Breast epithelium (tissue), 4 donors: ENCODE measurements at regions not wholly inside any gene's neighbourhood (a gene's known extent, or its start where the extent isn't known, plus 50 kb on each side); places are given as distances from the start of the nearest gene placed in this dataset.

Experiments used
- DNase-seq, 2 donors: peaks; one replicate each; pipeline ENCODE4 v3.0.0-alpha.2; 2019; ENCODE audit warnings: low spot score in 2 of 2
- H3K27ac ChIP-seq, 2 donors: fragments of 200-600 bp; sonication (generic) in 1 of 2; one replicate each; pipeline ENCODE4 v1.5.1; 2016 to 2019; ENCODE audit warnings: mild to moderate bottlenecking in 1 of 2
- H3K27me3 ChIP-seq, 2 donors: fragments of 200-600 bp; sonication (generic) in 1 of 2; one replicate each; pipeline versions ENCODE4 v1.5.1 to v1.6.0; 2017 to 2019; ENCODE audit warnings: control low read depth in 1 of 2, mild to moderate bottlenecking in 1 of 2
- H3K36me3 ChIP-seq: fragments of 200-600 bp; one replicate; pipeline ENCODE4 v1.5.1; 2019
- H3K4me1 ChIP-seq, 2 donors: fragments of 200-600 bp; sonication (generic); one replicate each; pipeline ENCODE4 v1.5.1; 2016 to 2019; ENCODE audit warnings: control low read depth in 1 of 2
- H3K4me3 ChIP-seq, 3 donors: fragments of 200-600 bp; sonication (generic); 1 replicate in 2 of 3; 2 replicates in 1 of 3; pipeline ENCODE4 v1.5.1; 2016 to 2019; ENCODE audit warnings: mild to moderate bottlenecking in 3 of 3, moderate library complexity in 2 of 3
- H3K9me3 ChIP-seq, 2 donors: fragments of 200-600 bp; sonication (generic) in 1 of 2; one replicate each; pipeline ENCODE4 v1.5.1; 2016 to 2019; ENCODE audit warnings: control low read depth in 1 of 2
- POLR2A ChIP-seq: fragments of 450-650 bp; IDR thresholded peaks from one replicate; pipeline ENCODE4 v1.6.1; 2016; ENCODE audit warnings: antibody characterized with exemption, mild to moderate bottlenecking, moderate library complexity
- POLR2AphosphoS5 ChIP-seq, 3 donors: sonication (generic); formaldehyde crosslinking; IDR thresholded peaks; one replicate each; pipeline ENCODE4 v1.6.1; 2017; ENCODE audit warnings: antibody characterized with exemption in 3 of 3
- intact Hi-C: fragments of 100-400 bp; cut with DNase I; formaldehyde crosslinking; loops from one replicate; pipeline ENCODE4 v1.15.1; 2023; ENCODE audit warnings: low total_unique reads
- TF ChIP-seq, protein P1 (sequence below), 3 donors: fragments of 450-650 bp; IDR thresholded peaks; one replicate each; pipeline ENCODE4 v1.5.1; 2016 to 2017; ENCODE audit warnings: antibody characterized with exemption in 3 of 3, mild to moderate bottlenecking in 3 of 3, moderate library complexity in 3 of 3

DNA sequence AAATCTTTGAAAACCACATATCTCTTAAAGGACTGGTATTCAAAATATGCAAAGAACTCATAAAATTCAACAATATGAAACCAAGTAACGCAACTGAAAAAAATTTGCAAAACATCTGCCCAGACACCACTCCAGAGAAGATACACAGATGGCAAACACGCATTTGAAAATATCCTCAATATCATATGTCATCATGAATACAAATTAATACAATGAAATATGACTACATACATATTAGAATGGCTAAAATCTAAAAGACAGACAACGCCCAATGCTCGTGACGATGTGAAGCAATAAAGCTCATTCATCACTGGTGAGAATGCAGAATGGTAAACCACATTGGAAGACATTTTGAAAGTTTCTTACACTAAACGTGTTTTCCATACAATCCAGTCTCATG is 770.1 kb upstream of the CELF2 start:
- no peaks in the 10 kb centered on the region for H3K27me3 ChIP-seq
- no peaks in the 10 kb centered on the region for H3K9me3 ChIP-seq
- no peaks in the 10 kb centered on the region for H3K4me1 ChIP-seq
- H3K4me3 ChIP-seq, result no peak overlapping the region
- no peak overlapping the region for H3K27ac ChIP-seq
- intact Hi-C loops, result loop anchor here (10.0 kb wide), 1 partner anchor 393 kb away; no protein-coding TSS in a partner anchor
- TF ChIP-seq POLR2AphosphoS5 (IDR thresholded peaks at IDR 0.05), result no peak
- TF ChIP-seq, protein P1, sequence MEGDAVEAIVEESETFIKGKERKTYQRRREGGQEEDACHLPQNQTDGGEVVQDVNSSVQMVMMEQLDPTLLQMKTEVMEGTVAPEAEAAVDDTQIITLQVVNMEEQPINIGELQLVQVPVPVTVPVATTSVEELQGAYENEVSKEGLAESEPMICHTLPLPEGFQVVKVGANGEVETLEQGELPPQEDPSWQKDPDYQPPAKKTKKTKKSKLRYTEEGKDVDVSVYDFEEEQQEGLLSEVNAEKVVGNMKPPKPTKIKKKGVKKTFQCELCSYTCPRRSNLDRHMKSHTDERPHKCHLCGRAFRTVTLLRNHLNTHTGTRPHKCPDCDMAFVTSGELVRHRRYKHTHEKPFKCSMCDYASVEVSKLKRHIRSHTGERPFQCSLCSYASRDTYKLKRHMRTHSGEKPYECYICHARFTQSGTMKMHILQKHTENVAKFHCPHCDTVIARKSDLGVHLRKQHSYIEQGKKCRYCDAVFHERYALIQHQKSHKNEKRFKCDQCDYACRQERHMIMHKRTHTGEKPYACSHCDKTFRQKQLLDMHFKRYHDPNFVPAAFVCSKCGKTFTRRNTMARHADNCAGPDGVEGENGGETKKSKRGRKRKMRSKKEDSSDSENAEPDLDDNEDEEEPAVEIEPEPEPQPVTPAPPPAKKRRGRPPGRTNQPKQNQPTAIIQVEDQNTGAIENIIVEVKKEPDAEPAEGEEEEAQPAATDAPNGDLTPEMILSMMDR (IDR thresholded peaks at IDR 0.05), result no peak
- TF ChIP-seq POLR2A, result no peak
- no peaks in the 10 kb centered on the region for H3K36me3 ChIP-seq
- DNase-seq, result no peak

GRCh38 chr10:10256860-10257259 is 760.8 kb upstream of the CELF2 start:
- no peaks in the 10 kb centered on the region for H3K27me3 ChIP-seq
- H3K9me3 ChIP-seq, result peaks cover 0 to 22% of the 10 kb centered on the region in 2 donors
- H3K4me3 ChIP-seq, result no peak overlapping the region
- no peak overlapping the region for H3K27ac ChIP-seq
- TF ChIP-seq, protein P1 (IDR thresholded peaks at IDR 0.05), result no peak
- TF ChIP-seq POLR2AphosphoS5 (IDR thresholded peaks at IDR 0.05) (no peak), POLR2A (no peak)
- no peaks in the 10 kb centered on the region for H3K4me1 ChIP-seq
- intact Hi-C loops, result no loop called here
- DNase-seq, result no peak
- H3K36me3 ChIP-seq, result no peaks in the 10 kb centered on the region

DNA sequence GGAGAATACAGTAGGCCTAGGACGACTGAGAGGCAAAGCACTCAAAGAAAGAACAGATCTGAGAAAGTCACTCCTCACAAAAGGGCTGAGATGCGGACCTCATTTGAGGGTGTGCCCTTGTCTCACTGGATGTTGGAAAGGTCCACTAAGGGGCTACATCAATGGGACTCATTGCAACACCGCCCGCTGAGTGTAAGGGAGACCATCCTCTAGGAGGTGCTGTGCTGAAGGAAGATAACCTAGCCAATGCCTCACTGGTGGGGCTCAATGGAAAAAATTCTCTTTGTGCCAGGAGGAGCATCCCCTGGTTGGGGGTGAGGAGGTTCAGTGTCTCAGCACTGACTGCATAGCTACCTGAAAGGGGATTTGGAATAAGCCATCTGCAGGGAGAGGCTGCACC is 758.7 kb upstream of the CELF2 start:
- no peak for TF ChIP-seq POLR2AphosphoS5 (IDR thresholded peaks at IDR 0.05)
- TF ChIP-seq, protein P1 (IDR thresholded peaks at IDR 0.05), result no peak
- H3K36me3 ChIP-seq, result no peaks in the 10 kb centered on the region
- intact Hi-C loops, result no loop called here

GRCh38 chr10:10270126-10271050 is 747.3 kb upstream of the CELF2 start:
- no peak overlapping the region for H3K27ac ChIP-seq
- H3K27me3 ChIP-seq, result no peaks in the 10 kb centered on the region
- no peaks in the 10 kb centered on the region for H3K36me3 ChIP-seq
- intact Hi-C loops, result no loop called here
- TF ChIP-seq POLR2AphosphoS5 (IDR thresholded peaks at IDR 0.05), result no peak
- TF ChIP-seq, protein P1 (IDR thresholded peaks at IDR 0.05), result no peak
- no peak overlapping the region for H3K4me3 ChIP-seq
- DNase-seq, result no peak
- no peaks in the 10 kb centered on the region for H3K9me3 ChIP-seq
- H3K4me1 ChIP-seq, result no peaks in the 10 kb centered on the region

More for the DNA sequence above, 758.7 kb upstream of the CELF2 start:
- Histone ChIP-seq H3K4me3 (no peak overlapping the region), H3K9me3 (peaks cover 0 to 22% of the 10 kb centered on the region in 2 donors), H3K27ac (no peak overlapping the region), H3K27me3 (no peaks in the 10 kb centered on the region), H3K4me1 (no peaks in the 10 kb centered on the region)
- DNase-seq, result no peak

DNA sequence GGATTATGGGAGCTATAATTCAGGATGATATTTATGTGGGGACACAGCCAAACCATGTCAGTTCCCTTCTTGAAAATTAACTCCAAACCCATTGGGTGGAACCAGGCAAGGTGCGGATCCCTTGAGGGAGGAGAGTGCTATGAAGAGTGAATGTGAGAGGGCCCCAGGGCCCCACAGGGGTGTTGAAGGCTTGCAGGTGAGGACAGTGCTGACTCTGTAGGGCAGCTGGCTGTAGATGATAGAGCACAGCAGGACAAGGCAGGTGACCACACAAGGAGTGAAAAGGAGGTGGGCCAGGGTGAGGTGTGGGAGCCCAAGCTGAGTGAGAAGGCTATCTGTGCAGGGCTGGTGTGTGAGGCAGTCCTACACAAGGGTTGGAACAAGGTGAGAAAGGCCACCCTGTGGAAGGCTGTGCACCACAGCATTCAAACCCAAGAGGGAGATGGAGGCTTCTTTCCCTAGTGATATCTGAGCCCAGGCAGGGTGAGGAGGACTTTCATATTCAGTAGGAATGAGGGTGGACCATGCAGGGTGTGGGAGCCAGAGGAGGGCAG is 746.0 kb upstream of the CELF2 start:
- Histone ChIP-seq H3K9me3 (no peaks in the 10 kb centered on the region), H3K27me3 (no peaks in the 10 kb centered on the region), H3K4me3 (no peak overlapping the region), H3K27ac (no peak overlapping the region), H3K36me3 (no peaks in the 10 kb centered on the region), H3K4me1 (no peaks in the 10 kb centered on the region)
- DNase-seq, result no peak
- TF ChIP-seq POLR2A (no peak), POLR2AphosphoS5 (IDR thresholded peaks at IDR 0.05) (no peak)
- TF ChIP-seq, protein P1 (IDR thresholded peaks at IDR 0.05), result no peak
- intact Hi-C loops, result no loop called here
